ENCODE measurements at regions not wholly inside any gene's neighbourhood (a gene's known extent, or its start where the extent isn't known, plus 50 kb on each side); places are given as distances from the start of the nearest gene placed in this dataset.

DNA sequence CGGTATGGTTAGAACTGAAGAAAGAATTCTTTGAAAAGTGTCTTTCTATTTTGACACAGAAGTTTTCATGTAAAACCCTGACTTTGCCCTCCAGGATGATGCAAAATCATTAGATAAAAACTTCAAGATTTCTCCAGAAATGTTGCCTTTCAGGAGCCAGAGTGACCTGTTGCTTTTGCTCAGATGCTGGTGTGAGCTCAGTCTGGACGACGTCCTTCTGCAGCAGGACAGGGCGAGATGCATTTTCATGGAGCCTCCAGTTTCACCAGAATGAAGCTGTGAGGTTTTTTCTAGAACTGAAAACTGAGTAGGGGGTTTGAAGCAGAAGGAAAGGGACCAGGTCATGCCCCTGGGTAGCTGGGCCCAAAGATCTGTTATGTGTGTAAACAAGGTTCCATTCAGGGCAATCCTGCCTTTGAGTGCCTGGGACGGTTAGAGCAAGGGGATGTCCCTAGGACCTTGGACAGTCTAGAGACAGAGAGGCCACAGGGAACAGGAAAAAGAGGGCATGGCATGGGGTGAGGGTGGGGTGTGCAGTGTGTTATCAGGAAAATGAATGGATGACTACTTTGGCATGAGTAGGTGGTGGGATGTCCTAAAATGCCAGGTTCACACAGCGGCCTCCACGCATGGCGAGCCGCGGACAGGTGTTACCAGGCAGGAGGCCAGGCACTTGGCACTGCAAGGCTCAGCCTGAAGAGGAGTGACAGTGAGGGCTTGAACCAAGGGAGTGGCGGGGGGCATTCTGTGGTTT lies 356.3 kb downstream of the CXCL12 start:
- Histone ChIP-seq H3K9ac (ENCODE audit: low read length) (no peak overlapping the region), H3K79me2 (ENCODE audit: low read length) (no peaks in the 10 kb centered on the region), H3K27ac (ENCODE audit: low read length) (no peak overlapping the region), H3K4me3 (ENCODE audit: low read length) (no peak overlapping the region), H3K4me1 (ENCODE audit: low read length) (no peaks in the 10 kb centered on the region), H3K9me3 (replicated peaks; ENCODE audit: insufficient read depth, low read length) (no peaks in the 10 kb centered on the region), H3K9me2 (replicated peaks; ENCODE audit: insufficient read depth, low read length) (no peaks in the 10 kb centered on the region), H4K20me1 (ENCODE audit: insufficient read depth, low read length) (no peaks in the 10 kb centered on the region), H3K4me2 (ENCODE audit: low read depth, low read length) (no peak overlapping the region), H3F3A (ENCODE audit: insufficient read depth, low read length) (no peaks in the 10 kb centered on the region), H3K36me3 (replicated peaks; ENCODE audit: insufficient read depth, low read length) (no peaks in the 10 kb centered on the region), H2AFZ (ENCODE audit: low read length) (no peak overlapping the region), H3K27me3 (replicated peaks; ENCODE audit: insufficient read depth, low read length) (no peaks in the 10 kb centered on the region)
- TF ChIP-seq EZH2 (optimal IDR thresholded peaks at IDR 0.05; ENCODE audit: low read depth, low read length), result no peak
- TF ChIP-seq EZH2phosphoT487 (IDR thresholded peaks at IDR 0.05; ENCODE audit: low read length), result no peak
- TF ChIP-seq CTCF (IDR thresholded peaks at IDR 0.05; ENCODE audit: low read length), result no peak
- no peak for DNase-seq

DNA sequence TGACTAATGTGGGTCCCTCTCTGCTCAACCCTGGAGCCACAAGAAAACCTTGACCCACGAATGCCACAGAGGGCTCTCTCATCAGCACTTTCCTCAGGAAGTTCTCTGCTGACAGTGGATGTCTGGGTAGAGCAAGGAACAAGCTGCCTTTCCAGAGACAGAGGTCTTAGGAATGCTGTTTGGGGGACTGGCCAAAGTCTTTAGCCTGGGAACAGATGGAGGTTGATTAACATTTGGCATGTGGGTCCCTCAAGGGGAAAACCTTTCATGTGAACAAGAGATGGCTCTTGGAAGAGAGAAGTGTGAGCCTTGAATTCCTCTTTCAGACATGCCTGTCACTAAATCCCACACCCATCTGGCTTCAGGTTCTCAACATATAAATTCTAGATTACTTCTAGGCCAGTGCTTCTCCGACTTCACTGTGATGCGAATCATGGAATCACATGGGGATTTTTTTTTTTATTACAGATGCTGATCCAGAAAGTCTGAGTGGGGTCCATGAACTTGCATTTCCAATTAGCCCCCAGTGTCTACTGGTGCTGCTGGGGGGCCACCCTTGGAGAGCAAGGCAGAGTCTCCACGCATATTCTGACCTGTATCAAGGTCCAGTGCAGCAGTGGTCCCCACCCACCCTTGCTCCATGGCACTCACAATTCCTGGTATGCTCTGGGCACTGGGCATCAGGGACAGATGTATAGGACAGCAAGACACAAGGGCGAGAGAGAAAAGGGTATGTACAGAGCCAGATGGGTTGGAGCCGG lies 360.4 kb downstream of the CXCL12 start:
- DNase-seq, result no peak
- no peak overlapping the region for H3K9ac ChIP-seq (ENCODE audit: low read length)

DNA sequence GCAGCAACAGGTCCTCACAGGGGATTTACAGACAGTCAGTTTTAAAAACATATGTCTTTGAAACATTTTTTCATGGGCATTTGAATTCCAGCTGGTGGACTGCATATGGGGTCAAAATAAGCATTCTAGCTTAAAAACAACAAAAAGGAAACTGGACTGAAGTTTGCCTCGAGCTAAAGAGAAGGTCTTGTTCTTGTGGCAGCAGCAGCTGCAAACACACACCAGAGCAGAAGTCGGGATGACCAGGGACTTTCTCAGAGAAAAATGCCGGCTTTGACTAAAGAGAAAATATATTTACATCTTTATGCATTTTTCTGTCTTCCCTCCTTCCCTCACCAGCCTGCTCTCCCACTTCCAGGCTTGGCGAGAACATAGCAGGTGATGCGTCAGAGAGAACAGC lies 361.4 kb downstream of the CXCL12 start:
- Histone ChIP-seq H2AFZ (ENCODE audit: low read length) (no peak overlapping the region), H3K79me2 (ENCODE audit: low read length) (no peaks in the 10 kb centered on the region), H3K9me3 (replicated peaks; ENCODE audit: insufficient read depth, low read length) (no peaks in the 10 kb centered on the region), H3K4me2 (ENCODE audit: low read depth, low read length) (no peak overlapping the region), H3F3A (ENCODE audit: insufficient read depth, low read length) (no peaks in the 10 kb centered on the region), H3K4me3 (ENCODE audit: low read length) (no peak overlapping the region), H3K9me2 (replicated peaks; ENCODE audit: insufficient read depth, low read length) (no peaks in the 10 kb centered on the region), H3K4me1 (ENCODE audit: low read length) (no peaks in the 10 kb centered on the region), H3K9ac (ENCODE audit: low read length) (no peak overlapping the region), H4K20me1 (ENCODE audit: insufficient read depth, low read length) (no peaks in the 10 kb centered on the region), H3K27me3 (replicated peaks; ENCODE audit: insufficient read depth, low read length) (no peaks in the 10 kb centered on the region), H3K36me3 (replicated peaks; ENCODE audit: insufficient read depth, low read length) (no peaks in the 10 kb centered on the region), H3K27ac (ENCODE audit: low read length) (no peak overlapping the region)
- TF ChIP-seq EZH2phosphoT487 (IDR thresholded peaks at IDR 0.05; ENCODE audit: low read length), result no peak
- no peak for TF ChIP-seq CTCF (IDR thresholded peaks at IDR 0.05; ENCODE audit: low read length)
- no peak for TF ChIP-seq EZH2 (optimal IDR thresholded peaks at IDR 0.05; ENCODE audit: low read depth, low read length)
- no peak for DNase-seq

More for the DNA sequence above, 360.4 kb downstream of the CXCL12 start:
- no peak for TF ChIP-seq CTCF (IDR thresholded peaks at IDR 0.05; ENCODE audit: low read length)
- no peak for TF ChIP-seq EZH2 (optimal IDR thresholded peaks at IDR 0.05; ENCODE audit: low read depth, low read length)
- no peak for TF ChIP-seq EZH2phosphoT487 (IDR thresholded peaks at IDR 0.05; ENCODE audit: low read length)
- no peaks in the 10 kb centered on the region for H3K9me3 ChIP-seq (replicated peaks; ENCODE audit: insufficient read depth, low read length)
- no peak overlapping the region for H3K4me3 ChIP-seq (ENCODE audit: low read length)
- H3K36me3 ChIP-seq (replicated peaks; ENCODE audit: insufficient read depth, low read length), result no peaks in the 10 kb centered on the region
- H3K4me1 ChIP-seq (ENCODE audit: low read length), result no peaks in the 10 kb centered on the region
- H4K20me1 ChIP-seq (ENCODE audit: insufficient read depth, low read length), result no peaks in the 10 kb centered on the region
- no peaks in the 10 kb centered on the region for H3K9me2 ChIP-seq (replicated peaks; ENCODE audit: insufficient read depth, low read length)
- no peak overlapping the region for H2AFZ ChIP-seq (ENCODE audit: low read length)
- H3K4me2 ChIP-seq (ENCODE audit: low read depth, low read length), result no peak overlapping the region
- no peak overlapping the region for H3K27ac ChIP-seq (ENCODE audit: low read length)
- no peaks in the 10 kb centered on the region for H3K79me2 ChIP-seq (ENCODE audit: low read length)
- no peaks in the 10 kb centered on the region for H3F3A ChIP-seq (ENCODE audit: insufficient read depth, low read length)
- H3K27me3 ChIP-seq (replicated peaks; ENCODE audit: insufficient read depth, low read length), result no peaks in the 10 kb centered on the region
